ENCODE measurements at regions not wholly inside any gene's neighbourhood (a gene's known extent, or its start where the extent isn't known, plus 50 kb on each side); places are given as distances from the start of the nearest gene placed in this dataset.

DNA sequence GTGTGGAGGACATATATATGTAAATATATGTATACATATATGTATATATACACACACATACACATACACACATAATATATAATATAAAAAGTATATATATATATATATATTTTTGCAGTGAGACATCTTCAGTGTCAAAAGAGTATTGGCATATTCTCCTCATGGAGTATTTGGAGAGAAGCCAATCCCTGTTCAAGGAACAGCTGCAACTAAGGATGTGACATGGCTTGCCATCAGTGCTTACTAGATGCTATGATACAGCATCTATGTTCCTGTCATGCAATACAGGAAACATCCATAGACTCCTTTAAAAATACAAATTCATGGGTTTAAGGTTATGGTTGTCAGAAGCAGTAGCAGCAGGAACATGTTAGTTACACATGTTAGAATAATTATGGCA lies 632.0 kb upstream of the AMELY start:
- TF ChIP-seq, protein P1, sequence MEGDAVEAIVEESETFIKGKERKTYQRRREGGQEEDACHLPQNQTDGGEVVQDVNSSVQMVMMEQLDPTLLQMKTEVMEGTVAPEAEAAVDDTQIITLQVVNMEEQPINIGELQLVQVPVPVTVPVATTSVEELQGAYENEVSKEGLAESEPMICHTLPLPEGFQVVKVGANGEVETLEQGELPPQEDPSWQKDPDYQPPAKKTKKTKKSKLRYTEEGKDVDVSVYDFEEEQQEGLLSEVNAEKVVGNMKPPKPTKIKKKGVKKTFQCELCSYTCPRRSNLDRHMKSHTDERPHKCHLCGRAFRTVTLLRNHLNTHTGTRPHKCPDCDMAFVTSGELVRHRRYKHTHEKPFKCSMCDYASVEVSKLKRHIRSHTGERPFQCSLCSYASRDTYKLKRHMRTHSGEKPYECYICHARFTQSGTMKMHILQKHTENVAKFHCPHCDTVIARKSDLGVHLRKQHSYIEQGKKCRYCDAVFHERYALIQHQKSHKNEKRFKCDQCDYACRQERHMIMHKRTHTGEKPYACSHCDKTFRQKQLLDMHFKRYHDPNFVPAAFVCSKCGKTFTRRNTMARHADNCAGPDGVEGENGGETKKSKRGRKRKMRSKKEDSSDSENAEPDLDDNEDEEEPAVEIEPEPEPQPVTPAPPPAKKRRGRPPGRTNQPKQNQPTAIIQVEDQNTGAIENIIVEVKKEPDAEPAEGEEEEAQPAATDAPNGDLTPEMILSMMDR (IDR thresholded peaks at IDR 0.05; ENCODE audit: control extremely low read depth in 1 of 3, insufficient read depth in 1 of 3, low read depth in 1 of 3, low read length in 3 of 3): no peak
- no peak for TF ChIP-seq CBX5 (IDR thresholded peaks at IDR 0.05; ENCODE audit: low read depth, low read length)
- no peak for TF ChIP-seq EP300 (IDR thresholded peaks at IDR 0.05; ENCODE audit: borderline replicate concordance in 1 of 2, low read depth in 2 of 2, low read length in 2 of 2)
- TF ChIP-seq, protein P2, sequence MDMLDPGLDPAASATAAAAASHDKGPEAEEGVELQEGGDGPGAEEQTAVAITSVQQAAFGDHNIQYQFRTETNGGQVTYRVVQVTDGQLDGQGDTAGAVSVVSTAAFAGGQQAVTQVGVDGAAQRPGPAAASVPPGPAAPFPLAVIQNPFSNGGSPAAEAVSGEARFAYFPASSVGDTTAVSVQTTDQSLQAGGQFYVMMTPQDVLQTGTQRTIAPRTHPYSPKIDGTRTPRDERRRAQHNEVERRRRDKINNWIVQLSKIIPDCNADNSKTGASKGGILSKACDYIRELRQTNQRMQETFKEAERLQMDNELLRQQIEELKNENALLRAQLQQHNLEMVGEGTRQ (IDR thresholded peaks at IDR 0.05; ENCODE audit: low read length): no peak
- TF ChIP-seq POLR2A (IDR thresholded peaks at IDR 0.05; ENCODE audit: control extremely low read depth in 1 of 2, low read depth in 2 of 2, low read length in 2 of 2): no peak
- no peak for TF ChIP-seq KDM1A (IDR thresholded peaks at IDR 0.05; ENCODE audit: borderline replicate concordance, low read length)
- TF ChIP-seq SUZ12 (IDR thresholded peaks at IDR 0.05; ENCODE audit: low read length): no peak
- no peak for TF ChIP-seq RBBP5 (IDR thresholded peaks at IDR 0.05; ENCODE audit: borderline replicate concordance, low read depth, low read length)
- TF ChIP-seq SIX5 (IDR thresholded peaks at IDR 0.05; ENCODE audit: low read depth, low read length): no peak
- no peak for TF ChIP-seq ZNF274 (IDR thresholded peaks at IDR 0.05; ENCODE audit: borderline replicate concordance, extremely low read depth, low read length)
- no peak for TF ChIP-seq SIRT6 (IDR thresholded peaks at IDR 0.05; ENCODE audit: low read length)
- no peak for TF ChIP-seq CHD2 (IDR thresholded peaks at IDR 0.05; ENCODE audit: low read length)
- TF ChIP-seq RNF2 (IDR thresholded peaks at IDR 0.05; ENCODE audit: borderline replicate concordance, low read depth, low read length, missing control alignments, poor library complexity, severe bottlenecking): no peak
- no peak for TF ChIP-seq TAF1 (IDR thresholded peaks at IDR 0.05; ENCODE audit: low read depth, low read length)

Measured in H1 (cell line).